Spleen (tissue), 11 donors: ENCODE measurements at regions not wholly inside any gene's neighbourhood (a gene's known extent, or its start where the extent isn't known, plus 50 kb on each side); places are given as distances from the start of the nearest gene placed in this dataset.

Source experiments
- DNase-seq: peaks from one replicate; pipeline ENCODE4 v3.0.0-alpha.2; 2020
- H3K27ac ChIP-seq, 8 donors: fragments of 200-600 bp; sonication (generic) in 7 of 8; 1 replicate in 4 of 8; 2 replicates in 4 of 8; pipeline versions ENCODE4 v1.5.0 to v1.8.0; 2016 to 2021; ENCODE audit warnings: inconsistent platforms in 4 of 8, mild to moderate bottlenecking in 4 of 8, moderate library complexity in 1 of 8
- H3K27me3 ChIP-seq, 7 donors: fragments of 200-600 bp; sonication (generic) in 6 of 7; replicated peaks in 1 of 7; 1 replicate in 4 of 7; 2 replicates in 3 of 7; pipeline versions ENCODE4 v1.5.0 to v1.8.0; 2016 to 2021; ENCODE audit warnings: inconsistent platforms in 3 of 7, mild to moderate bottlenecking in 1 of 7
- H3K36me3 ChIP-seq, 6 donors: fragments of 200-600 bp; sonication (generic) in 5 of 6; 1 replicate in 4 of 6; 2 replicates in 2 of 6; pipeline versions ENCODE4 v1.5.0 to v1.8.0; 2016 to 2021; ENCODE audit warnings: inconsistent platforms in 2 of 6
- H3K4me1 ChIP-seq, 6 donors: fragments of 200-600 bp; sonication (generic) in 5 of 6; 1 replicate in 3 of 6; 2 replicates in 3 of 6; pipeline versions ENCODE4 v1.5.0 to v1.8.0; 2016 to 2021; ENCODE audit warnings: inconsistent platforms in 3 of 6
- H3K4me3 ChIP-seq, 8 donors: fragments of 200-600 bp; sonication (generic) in 7 of 8; 1 replicate in 4 of 8; 2 replicates in 4 of 8; pipeline versions ENCODE4 v1.5.0 to v1.8.0; 2016 to 2021; ENCODE audit warnings: inconsistent platforms in 4 of 8, mild to moderate bottlenecking in 4 of 8, moderate library complexity in 2 of 8
- H3K9me3 ChIP-seq, 8 donors: fragments of 200-600 bp; sonication (generic) in 7 of 8; 1 replicate in 4 of 8; 2 replicates in 4 of 8; pipeline versions ENCODE4 v1.5.0 to v1.8.0; 2016 to 2021; ENCODE audit warnings: inconsistent platforms in 4 of 8
- CTCF ChIP-seq, 11 experiments: fragments of 200-600 bp in 7 of 11; fragments of 450-650 bp in 4 of 11; sonication (generic) in 4 of 11; IDR thresholded peaks in 8 of 11; conservative IDR thresholded peaks in 3 of 11; 1 replicate in 7 of 11; 2 replicates in 4 of 11; pipeline versions ENCODE4 v1.4.0 to v1.8.0; 2016 to 2021; ENCODE audit warnings: antibody characterized with exemption in 11 of 11, inconsistent platforms in 4 of 11, mild to moderate bottlenecking in 1 of 11
- POLR2A ChIP-seq, 3 donors: fragments of 450-650 bp; IDR thresholded peaks; one replicate each; pipeline ENCODE4 v1.5.1; 2017; ENCODE audit warnings: antibody characterized with exemption in 3 of 3, mild to moderate bottlenecking in 1 of 3
- POLR2AphosphoS5 ChIP-seq, 3 donors: sonication (generic); formaldehyde crosslinking; IDR thresholded peaks; one replicate each; pipeline ENCODE4 v1.5.1; 2017; ENCODE audit warnings: antibody characterized with exemption in 3 of 3
- WGBS, 5 donors: extraction: QIAGEN DNeasy Blood & Tissue Kit in 3 of 5; methylation state at CpG; one replicate each; pipeline versions ENCODE4 v1.1.5 to v1.1.7; 2013 to 2018; 5-methylcytosine and 5-hydroxymethylcytosine counted together
- intact Hi-C: fragments of 100-400 bp; cut with DNase I; formaldehyde crosslinking; loops from one replicate; pipeline ENCODE4 v1.15.0; 2023; ENCODE audit warnings: low total_unique reads
- donor health status: healthy with polysubstance abuse.
- donor health status: DM: no; HTN: no; CAD: no; lungs with moderate emphysema.
- donor health status: DM: no; HTN: no; CAD: no.
- donor health status: Bipolar disorder and iron deficiency.
- donor health status: healthy.
- donor health status: DM: no; HTN: no; CAD: no.
- donor health status: DM: yes; HTN: yes; CAD: no.

- WGBS, 5 donors, result 85 to 91% (median 89%) methylated on average over 8 of the region's 8 CpGs
- Histone ChIP-seq H3K4me3 (no peak overlapping the region), H3K36me3 (no peaks in the 10 kb centered on the region), H3K4me1 (no peaks in the 10 kb centered on the region), H3K27me3 (no peaks in the 10 kb centered on the region), H3K27ac (no peak overlapping the region), H3K9me3 (no peaks in the 10 kb centered on the region)
- TF ChIP-seq CTCF (IDR thresholded peaks at IDR 0.05 in 8 of 11, conservative IDR thresholded peaks at IDR 0.05 in 3 of 11), result no peak
- TF ChIP-seq POLR2AphosphoS5 (IDR thresholded peaks at IDR 0.05), result no peak
- TF ChIP-seq POLR2A (IDR thresholded peaks at IDR 0.05), result no peak
- intact Hi-C loops, result no loop called here
- no peak for DNase-seq
Measured at GRCh38 chr6:163915131-163915530, 500.6 kb downstream of the QKI start.

DNA sequence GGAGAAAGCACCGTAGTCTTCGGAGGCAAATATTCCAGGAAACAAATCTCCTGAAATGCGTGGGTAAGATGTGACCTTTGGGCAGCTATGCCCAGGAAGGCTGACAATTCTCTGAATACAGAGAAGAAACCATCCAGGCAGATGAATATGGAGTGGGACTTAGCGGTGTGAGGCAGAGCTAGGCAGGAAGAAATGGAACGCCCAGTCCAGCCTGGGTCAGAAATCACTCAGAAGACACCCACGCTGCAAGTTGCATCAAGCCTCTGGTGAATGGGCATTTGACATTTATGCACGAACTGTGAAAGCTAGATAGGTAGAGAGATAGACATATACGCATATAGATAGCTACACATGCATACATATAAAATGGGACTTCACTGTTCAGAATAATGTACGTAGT, 498.5 kb downstream of the QKI start:
- 84 to 91% (median 87%) methylated on average over 9 of the region's 9 CpGs for WGBS, 5 donors
- no peaks in the 10 kb centered on the region for H3K9me3 ChIP-seq
- no peaks in the 10 kb centered on the region for H3K36me3 ChIP-seq
- TF ChIP-seq CTCF (IDR thresholded peaks at IDR 0.05 in 8 of 11, conservative IDR thresholded peaks at IDR 0.05 in 3 of 11) (no peak), POLR2AphosphoS5 (IDR thresholded peaks at IDR 0.05) (no peak), POLR2A (IDR thresholded peaks at IDR 0.05) (no peak)
- intact Hi-C loops, result no loop called here
- no peak overlapping the region for H3K4me3 ChIP-seq
- H3K4me1 ChIP-seq, result no peaks in the 10 kb centered on the region
- peaks cover 0 to 5% (median 0%) of the 10 kb centered on the region in 7 donors for H3K27me3 ChIP-seq
- no peak overlapping the region for H3K27ac ChIP-seq
- DNase-seq, result no peak

DNA sequence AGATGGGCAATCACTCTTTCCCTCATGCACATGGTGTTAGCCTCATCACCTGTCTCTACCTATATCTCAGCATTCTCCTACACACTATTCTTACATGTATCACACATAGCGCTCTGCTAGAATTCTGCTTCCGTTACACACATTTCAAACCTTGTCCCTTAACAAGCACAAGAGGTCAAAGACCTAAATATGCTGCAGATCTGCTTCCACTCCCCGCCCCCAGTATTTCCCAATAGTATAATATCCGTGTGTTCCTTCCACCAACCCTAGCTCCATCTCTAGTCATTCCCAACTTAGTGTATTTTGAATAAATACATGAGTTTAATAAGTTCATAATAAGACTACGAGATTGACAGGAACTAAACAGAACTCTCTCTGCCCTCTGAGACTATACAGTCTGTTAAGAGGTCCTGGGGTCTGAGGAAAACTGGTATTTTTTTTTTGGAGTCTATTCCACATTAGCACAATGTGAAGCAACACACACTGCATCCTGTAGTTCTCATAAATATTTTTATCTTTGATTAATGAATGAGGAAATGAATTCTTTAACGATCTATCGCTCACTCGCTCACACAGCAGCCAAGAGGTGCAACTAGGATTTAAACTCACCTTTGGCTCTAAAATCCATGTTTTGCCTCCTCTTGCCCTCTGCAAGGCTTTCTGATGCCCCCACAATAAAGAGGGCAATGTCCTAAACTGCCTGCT, 491.6 kb downstream of the QKI start:
- WGBS, 5 donors, result 89 to 96% (median 90%) methylated on average over 8 of the region's 8 CpGs
- H3K27me3 ChIP-seq, result peaks cover 0 to 5% (median 0%) of the 10 kb centered on the region in 7 donors
- H3K9me3 ChIP-seq, result no peaks in the 10 kb centered on the region
- intact Hi-C loops, result no loop called here
- H3K4me3 ChIP-seq, result no peak overlapping the region
- TF ChIP-seq CTCF (IDR thresholded peaks at IDR 0.05 in 8 of 11, conservative IDR thresholded peaks at IDR 0.05 in 3 of 11) (no peak), POLR2A (IDR thresholded peaks at IDR 0.05) (no peak), POLR2AphosphoS5 (IDR thresholded peaks at IDR 0.05) (no peak)
- no peak overlapping the region for H3K27ac ChIP-seq
- no peaks in the 10 kb centered on the region for H3K36me3 ChIP-seq
- no peak for DNase-seq
- no peaks in the 10 kb centered on the region for H3K4me1 ChIP-seq

GRCh38 chr6:163904186-163904585, 489.7 kb downstream of the QKI start:
- no peak for DNase-seq
- intact Hi-C loops, result no loop called here
- Histone ChIP-seq H3K27me3 (peaks cover 0 to 5% (median 0%) of the 10 kb centered on the region in 7 donors), H3K4me3 (no peak overlapping the region), H3K4me1 (no peaks in the 10 kb centered on the region), H3K27ac (no peak overlapping the region), H3K9me3 (no peaks in the 10 kb centered on the region), H3K36me3 (no peaks in the 10 kb centered on the region)
- WGBS, 5 donors, result 46 to 67% (median 60%) methylated on average over 7 of the region's 7 CpGs
- TF ChIP-seq CTCF (IDR thresholded peaks at IDR 0.05 in 8 of 11, conservative IDR thresholded peaks at IDR 0.05 in 3 of 11) (no peak), POLR2A (IDR thresholded peaks at IDR 0.05) (no peak)
